SK-N-SH (cell line): ENCODE measurements at regions not wholly inside any gene's neighbourhood (a gene's known extent, or its start where the extent isn't known, plus 50 kb on each side); places are given as distances from the start of the nearest gene placed in this dataset.

Source experiments
- CTCF ChIA-PET: fragments of 300-600, 350-600 bp; formaldehyde crosslinking; extraction: SDS; loops from one replicate; lab custom pipeline; 2021; lab: Yijun Ruan, JAX
- POLR2A ChIA-PET: fragments of 350-600 bp; sonication (Branson Sonifier 250); formaldehyde crosslinking; extraction: SDS; loops from one replicate; lab custom pipeline; 2020; ENCODE audit warnings: antibody characterized with exemption, inconsistent platforms; lab: Yijun Ruan, JAX
- DNase-seq: peaks from one replicate; pipeline ENCODE4 v3.0.0; 2012
- H2AFZ ChIP-seq: fragments of 200-600 bp; sonication (generic); 2 replicates; pipeline ENCODE4 v1.8.1; 2016; ENCODE audit warnings: antibody characterized with exemption, mild to moderate bottlenecking, low read depth
- H3F3A ChIP-seq: fragments of 200-600 bp; sonication (generic); replicated peaks from 2 replicates; pipeline ENCODE3; 2016; ENCODE audit warnings: antibody characterized with exemption, mild to moderate bottlenecking; ENCODE audit not compliant: insufficient read depth
- H3K27ac ChIP-seq, 2 experiments: fragments of 200-500 bp in 1 of 2; fragments of 200-600 bp in 1 of 2; sonication (Bioruptor generic) in 1 of 2; sonication (generic), shearing (Covaris generic) in 1 of 2; 2 replicates each; pipeline versions ENCODE4 v1.5.1 to v1.6.1; 2014 to 2016; ENCODE audit warnings: low read depth in 2 of 2, inconsistent platforms in 1 of 2, low read length in 1 of 2, mild to moderate bottlenecking in 1 of 2, mixed read lengths in 1 of 2
- H3K27me3 ChIP-seq: fragments of 200-600 bp; sonication (generic), shearing (Covaris generic); 2 replicates; pipeline ENCODE4 v1.6.1; 2016; ENCODE audit warnings: mixed run types; ENCODE audit not compliant: insufficient read depth
- H3K36me3 ChIP-seq, 2 experiments: fragments of 200-500 bp in 1 of 2; fragments of 200-600 bp in 1 of 2; sonication (Bioruptor generic) in 1 of 2; sonication (generic) in 1 of 2; replicated peaks in 1 of 2; 2 replicates each; pipeline versions ENCODE3 to v1.5.1; 2014 to 2016; ENCODE audit warnings: low read length in 1 of 2, mild to moderate bottlenecking in 1 of 2; ENCODE audit not compliant: insufficient read depth in 2 of 2, control insufficient read depth in 1 of 2
- H3K4me1 ChIP-seq, 2 experiments: fragments of 200-500 bp in 1 of 2; fragments of 200-600 bp in 1 of 2; sonication (Bioruptor generic) in 1 of 2; sonication (generic), shearing (Covaris generic) in 1 of 2; 2 replicates each; pipeline versions ENCODE4 v1.5.1 to v1.6.1; 2014 to 2016; ENCODE audit warnings: low read depth in 1 of 2, low read length in 1 of 2, mixed run types in 1 of 2; ENCODE audit not compliant: insufficient read depth in 2 of 2, control insufficient read depth in 1 of 2
- H3K4me2 ChIP-seq: fragments of 200-600 bp; sonication (generic), shearing (Covaris generic); 2 replicates; pipeline ENCODE4 v1.6.1; 2017; ENCODE audit warnings: mixed run types
- H3K4me3 ChIP-seq, 2 experiments: fragments of 200-500 bp in 1 of 2; fragments of 200-600 bp in 1 of 2; sonication (Bioruptor generic) in 1 of 2; sonication (generic), shearing (Covaris generic) in 1 of 2; 2 replicates each; pipeline versions ENCODE4 v1.5.1 to v1.8.1; 2014 to 2016; ENCODE audit warnings: low read depth in 2 of 2, inconsistent platforms in 1 of 2, low read length in 1 of 2, mild to moderate bottlenecking in 1 of 2, mixed read lengths in 1 of 2, moderate library complexity in 1 of 2
- H3K79me2 ChIP-seq: fragments of 200-600 bp; sonication (generic); 2 replicates; pipeline ENCODE4 v1.8.1; 2017; ENCODE audit warnings: mild to moderate bottlenecking; ENCODE audit not compliant: insufficient read depth
- H3K9ac ChIP-seq: fragments of 200-600 bp; sonication (generic); 2 replicates; pipeline ENCODE4 v1.6.1; 2017; ENCODE audit warnings: mixed run types
- H3K9me2 ChIP-seq: fragments of 200-600 bp; sonication (generic); 2 replicates; pipeline ENCODE4 v1.6.1; 2017; ENCODE audit warnings: mixed run types
- H3K9me3 ChIP-seq: fragments of 200-600 bp; sonication (generic); 2 replicates; pipeline ENCODE4 v1.6.1; 2017; ENCODE audit warnings: mixed run types, mild to moderate bottlenecking, moderate library complexity
- H4K20me1 ChIP-seq: fragments of 200-600 bp; sonication (generic); 2 replicates; pipeline ENCODE4 v1.6.1; 2017; ENCODE audit warnings: mild to moderate bottlenecking, mixed run types; ENCODE audit not compliant: insufficient read depth
- CHD2 ChIP-seq: fragments of 150-350 bp; IDR thresholded peaks from 2 replicates; pipeline ENCODE4 v1.6.1; 2018; ENCODE audit warnings: low read length; ENCODE audit not compliant: partially characterized antibody
- EZH2phosphoT487 ChIP-seq: fragments of 200-600 bp; sonication (generic); IDR thresholded peaks from 2 replicates; pipeline ENCODE4 v1.6.1; 2017; ENCODE audit warnings: low read depth, mixed run types, mild to moderate bottlenecking, antibody characterized with exemption, moderate library complexity, borderline replicate concordance
- GABPA ChIP-seq: IDR thresholded peaks from 2 replicates; pipeline ENCODE4 v1.4.0; 2012; ENCODE audit warnings: low read depth, mild to moderate bottlenecking
- GATA2 ChIP-seq: sonication (generic); formaldehyde crosslinking; IDR thresholded peaks from 2 replicates; pipeline ENCODE4 v1.5.0; 2020; ENCODE audit warnings: mild to moderate bottlenecking, missing genetic modification reagents
- MEF2A ChIP-seq: IDR thresholded peaks from 2 replicates; pipeline ENCODE4 v1.4.0; 2012; ENCODE audit warnings: low read depth, borderline replicate concordance
- NFIC ChIP-seq: IDR thresholded peaks from 2 replicates; pipeline ENCODE4 v1.4.0; 2012; ENCODE audit warnings: borderline replicate concordance
- NRF1 ChIP-seq: IDR thresholded peaks from 2 replicates; pipeline ENCODE4 v1.6.1; 2012; ENCODE audit warnings: low read depth, mild to moderate bottlenecking, low read length
- RAD21 ChIP-seq: IDR thresholded peaks from 2 replicates; pipeline ENCODE4 v1.6.1; 2012; ENCODE audit warnings: mild to moderate bottlenecking, low read length
- RFX5 ChIP-seq: IDR thresholded peaks from 2 replicates; pipeline ENCODE4 v1.6.1; 2012; ENCODE audit warnings: mild to moderate bottlenecking, improper control_type of control experiment, low read length
- RXRA ChIP-seq: IDR thresholded peaks from 2 replicates; pipeline ENCODE4 v1.4.0; 2012; ENCODE audit warnings: low read depth, mild to moderate bottlenecking, borderline replicate concordance
- SIN3A ChIP-seq: IDR thresholded peaks from 2 replicates; pipeline ENCODE4 v1.6.1; 2012; ENCODE audit warnings: low read depth, mild to moderate bottlenecking, low read length, moderate library complexity, borderline replicate concordance
- SMC3 ChIP-seq: IDR thresholded peaks from 2 replicates; pipeline ENCODE4 v1.6.1; 2012; ENCODE audit warnings: low read depth, low read length, improper control_type of control experiment
- TCF12 ChIP-seq: IDR thresholded peaks from 2 replicates; pipeline ENCODE4 v1.4.0; 2012
- TEAD4 ChIP-seq: IDR thresholded peaks from 2 replicates; pipeline ENCODE4 v1.4.0; 2012; ENCODE audit warnings: mild to moderate bottlenecking, borderline replicate concordance; ENCODE audit not compliant: insufficient read depth
- WGBS: methylation state at CpG from one replicate; pipeline ENCODE4 v1.1.6; 2017; ENCODE audit warnings: low lambda C conversion rate; 5-methylcytosine and 5-hydroxymethylcytosine counted together
- TF ChIP-seq, protein P1 (sequence below): fragments of 200-600 bp; sonication (generic); IDR thresholded peaks from 2 replicates; pipeline ENCODE4 v1.6.1; 2017; ENCODE audit warnings: antibody characterized with exemption, mild to moderate bottlenecking, moderate library complexity
- TF ChIP-seq, protein P2 (sequence below): IDR thresholded peaks from 2 replicates; pipeline ENCODE4 v1.4.0; 2012; ENCODE audit warnings: low read depth, borderline replicate concordance
- TF ChIP-seq, protein P3 (sequence below): fragments of 150-350 bp; IDR thresholded peaks from 2 replicates; pipeline ENCODE4 v1.6.1; 2017; ENCODE audit warnings: antibody characterized with exemption, low read length, low read depth, borderline replicate concordance
- TF ChIP-seq, protein P4 (sequence below): fragments of 150-350 bp; IDR thresholded peaks from 2 replicates; pipeline ENCODE4 v1.6.1; 2016; ENCODE audit warnings: mild to moderate bottlenecking, low read depth, low read length
- TF ChIP-seq, protein P5 (sequence below): IDR thresholded peaks from 2 replicates; pipeline ENCODE4 v1.4.0; 2012; ENCODE audit warnings: low read depth

DNA sequence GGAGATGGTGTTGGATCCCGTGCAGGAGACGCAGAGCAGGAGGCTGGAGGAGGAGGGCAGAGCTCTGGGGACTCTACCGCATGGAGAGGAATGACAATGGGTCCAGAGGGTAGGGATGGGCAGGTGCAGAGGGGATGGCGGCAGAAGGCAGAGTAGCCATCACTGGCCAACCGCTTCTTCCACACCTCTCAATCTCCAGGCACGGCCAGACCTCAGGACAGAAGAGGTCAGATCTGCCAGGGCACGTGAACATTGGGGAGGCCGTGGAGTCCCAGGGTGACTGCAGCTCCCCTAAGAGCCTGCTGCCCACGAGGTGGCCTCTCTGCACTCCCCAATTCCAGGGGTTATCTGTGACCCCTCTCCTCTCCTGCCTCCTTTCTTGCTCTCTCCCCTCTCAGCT is 162.7 kb upstream of the HDAC4 start:
- no peaks in the 10 kb centered on the region for H3K9me3 ChIP-seq
- POLR2A ChIA-PET: no interaction called here
- no peaks in the 10 kb centered on the region for H3K27me3 ChIP-seq
- no peaks in the 10 kb centered on the region for H3K79me2 ChIP-seq
- no peak overlapping the region for H3K4me2 ChIP-seq
- H3K36me3 ChIP-seq: no peaks in the 10 kb centered on the region
- CTCF ChIA-PET: no interaction called here
- peaks cover 0 to 17% of the 10 kb centered on the region in 2 experiments; a peak in 1 of 4 replicates for H3K4me1 ChIP-seq
- 52% methylated on average over 8 of the region's 9 CpGs for WGBS
- no peak overlapping the region for H3K9ac ChIP-seq
- no peak overlapping the region for H3K4me3 ChIP-seq
- H3F3A ChIP-seq: no peaks in the 10 kb centered on the region
- H2AFZ ChIP-seq: no peak overlapping the region
- no peaks in the 10 kb centered on the region for H3K9me2 ChIP-seq
- DNase-seq: no peak
- TF ChIP-seq MEF2A (no peak), RXRA (no peak), RFX5 (no peak), SMC3 (no peak), NFIC (no peak), GATA2 (CRISPR knock-in tag) (no peak), EZH2phosphoT487 (no peak), TCF12 (no peak), TEAD4 (no peak), CHD2 (no peak), GABPA (no peak), SIN3A (no peak), NRF1 (no peak), RAD21 (no peak)
- TF ChIP-seq, protein P1, sequence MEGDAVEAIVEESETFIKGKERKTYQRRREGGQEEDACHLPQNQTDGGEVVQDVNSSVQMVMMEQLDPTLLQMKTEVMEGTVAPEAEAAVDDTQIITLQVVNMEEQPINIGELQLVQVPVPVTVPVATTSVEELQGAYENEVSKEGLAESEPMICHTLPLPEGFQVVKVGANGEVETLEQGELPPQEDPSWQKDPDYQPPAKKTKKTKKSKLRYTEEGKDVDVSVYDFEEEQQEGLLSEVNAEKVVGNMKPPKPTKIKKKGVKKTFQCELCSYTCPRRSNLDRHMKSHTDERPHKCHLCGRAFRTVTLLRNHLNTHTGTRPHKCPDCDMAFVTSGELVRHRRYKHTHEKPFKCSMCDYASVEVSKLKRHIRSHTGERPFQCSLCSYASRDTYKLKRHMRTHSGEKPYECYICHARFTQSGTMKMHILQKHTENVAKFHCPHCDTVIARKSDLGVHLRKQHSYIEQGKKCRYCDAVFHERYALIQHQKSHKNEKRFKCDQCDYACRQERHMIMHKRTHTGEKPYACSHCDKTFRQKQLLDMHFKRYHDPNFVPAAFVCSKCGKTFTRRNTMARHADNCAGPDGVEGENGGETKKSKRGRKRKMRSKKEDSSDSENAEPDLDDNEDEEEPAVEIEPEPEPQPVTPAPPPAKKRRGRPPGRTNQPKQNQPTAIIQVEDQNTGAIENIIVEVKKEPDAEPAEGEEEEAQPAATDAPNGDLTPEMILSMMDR: no peak
- TF ChIP-seq, protein P2, sequence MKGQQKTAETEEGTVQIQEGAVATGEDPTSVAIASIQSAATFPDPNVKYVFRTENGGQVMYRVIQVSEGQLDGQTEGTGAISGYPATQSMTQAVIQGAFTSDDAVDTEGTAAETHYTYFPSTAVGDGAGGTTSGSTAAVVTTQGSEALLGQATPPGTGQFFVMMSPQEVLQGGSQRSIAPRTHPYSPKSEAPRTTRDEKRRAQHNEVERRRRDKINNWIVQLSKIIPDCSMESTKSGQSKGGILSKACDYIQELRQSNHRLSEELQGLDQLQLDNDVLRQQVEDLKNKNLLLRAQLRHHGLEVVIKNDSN: no peak
- TF ChIP-seq, protein P3, sequence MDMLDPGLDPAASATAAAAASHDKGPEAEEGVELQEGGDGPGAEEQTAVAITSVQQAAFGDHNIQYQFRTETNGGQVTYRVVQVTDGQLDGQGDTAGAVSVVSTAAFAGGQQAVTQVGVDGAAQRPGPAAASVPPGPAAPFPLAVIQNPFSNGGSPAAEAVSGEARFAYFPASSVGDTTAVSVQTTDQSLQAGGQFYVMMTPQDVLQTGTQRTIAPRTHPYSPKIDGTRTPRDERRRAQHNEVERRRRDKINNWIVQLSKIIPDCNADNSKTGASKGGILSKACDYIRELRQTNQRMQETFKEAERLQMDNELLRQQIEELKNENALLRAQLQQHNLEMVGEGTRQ: no peak
- TF ChIP-seq, protein P4, sequence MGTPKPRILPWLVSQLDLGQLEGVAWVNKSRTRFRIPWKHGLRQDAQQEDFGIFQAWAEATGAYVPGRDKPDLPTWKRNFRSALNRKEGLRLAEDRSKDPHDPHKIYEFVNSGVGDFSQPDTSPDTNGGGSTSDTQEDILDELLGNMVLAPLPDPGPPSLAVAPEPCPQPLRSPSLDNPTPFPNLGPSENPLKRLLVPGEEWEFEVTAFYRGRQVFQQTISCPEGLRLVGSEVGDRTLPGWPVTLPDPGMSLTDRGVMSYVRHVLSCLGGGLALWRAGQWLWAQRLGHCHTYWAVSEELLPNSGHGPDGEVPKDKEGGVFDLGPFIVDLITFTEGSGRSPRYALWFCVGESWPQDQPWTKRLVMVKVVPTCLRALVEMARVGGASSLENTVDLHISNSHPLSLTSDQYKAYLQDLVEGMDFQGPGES: no peak
- TF ChIP-seq, protein P5, sequence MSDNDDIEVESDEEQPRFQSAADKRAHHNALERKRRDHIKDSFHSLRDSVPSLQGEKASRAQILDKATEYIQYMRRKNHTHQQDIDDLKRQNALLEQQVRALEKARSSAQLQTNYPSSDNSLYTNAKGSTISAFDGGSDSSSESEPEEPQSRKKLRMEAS: no peak
- no peak overlapping the region for H3K27ac ChIP-seq
- H4K20me1 ChIP-seq: no peaks in the 10 kb centered on the region
